Thoracic aorta (tissue), 2 donors: ENCODE measurements at regions not wholly inside any gene's neighbourhood (a gene's known extent, or its start where the extent isn't known, plus 50 kb on each side); places are given as distances from the start of the nearest gene placed in this dataset.

Source experiments
- ATAC-seq: fragments of 150-250 bp; one replicate; pipeline ENCODE4 v1.8.0; 2017; ENCODE audit warnings: low read depth; ENCODE audit not compliant: insufficient number of reproducible peaks, low FRiP score
- DNase-seq: peaks from one replicate; pipeline ENCODE4 v3.0.0-alpha.2; 2020; ENCODE audit warnings: low spot score
- H3K27ac ChIP-seq, 2 donors: fragments of 200-600 bp; sonication (generic); 1 replicate in 1 of 2; 2 replicates in 1 of 2; pipeline ENCODE4 v1.5.1; 2016; ENCODE audit warnings: mild to moderate bottlenecking in 2 of 2, moderate library complexity in 2 of 2
- H3K27me3 ChIP-seq: fragments of 200-600 bp; sonication (generic); replicated peaks from 2 replicates; pipeline ENCODE4 v1.6.0; 2016; ENCODE audit warnings: mild to moderate bottlenecking; ENCODE audit not compliant: insufficient read depth
- H3K36me3 ChIP-seq: fragments of 200-600 bp; sonication (generic); one replicate; pipeline ENCODE4 v1.5.1; 2016
- H3K4me1 ChIP-seq, 2 donors: fragments of 200-600 bp; sonication (generic); 1 replicate in 1 of 2; 2 replicates in 1 of 2; pipeline versions ENCODE4 v1.5.1 to v1.6.0; 2016; ENCODE audit warnings: low read depth in 2 of 2, mild to moderate bottlenecking in 1 of 2; ENCODE audit not compliant: control insufficient read depth in 1 of 2
- H3K4me3 ChIP-seq: fragments of 200-600 bp; sonication (generic); 2 replicates; pipeline ENCODE4 v1.5.1; 2016; ENCODE audit warnings: mild to moderate bottlenecking
- H3K9me3 ChIP-seq: fragments of 200-600 bp; sonication (generic); 2 replicates; pipeline ENCODE4 v1.5.1; 2016
- CTCF ChIP-seq: fragments of 200-600 bp; sonication (generic); IDR thresholded peaks from one replicate; pipeline ENCODE4 v1.5.1; 2019; ENCODE audit warnings: antibody characterized with exemption

GRCh38 chr21:39022863-39023693 is 160.2 kb downstream of the PSMG1 start:
- Histone ChIP-seq H3K9me3 (peaks cover 3% of the 10 kb centered on the region), H3K27me3 (no peaks in the 10 kb centered on the region), H3K4me1 (peaks cover 25 to 36% of the 10 kb centered on the region in 2 donors), H3K4me3 (peak overlapping the region; percentile 1), H3K36me3 (no peaks in the 10 kb centered on the region), H3K27ac (peak overlapping the region; percentile 83 to 89)
- DNase-seq (peak; percentile 62), ATAC-seq (peak; percentile 53)
- TF ChIP-seq CTCF = no peak

GRCh38 chr21:39022466-39022862 is 160.8 kb downstream of the PSMG1 start:
- H3K9me3 ChIP-seq = no peaks in the 10 kb centered on the region
- no peak overlapping the region for H3K4me3 ChIP-seq
- H3K27ac ChIP-seq = peak overlapping the region; percentile 83 to 89
- no peak for ATAC-seq
- no peak for DNase-seq
- TF ChIP-seq CTCF = no peak
- H3K27me3 ChIP-seq = no peaks in the 10 kb centered on the region
- peaks cover 25 to 36% of the 10 kb centered on the region in 2 donors for H3K4me1 ChIP-seq
- no peaks in the 10 kb centered on the region for H3K36me3 ChIP-seq

- Histone ChIP-seq H3K27me3 (no peaks in the 10 kb centered on the region), H3K36me3 (no peaks in the 10 kb centered on the region), H3K9me3 (no peaks in the 10 kb centered on the region), H3K27ac (peak overlapping the region; percentile 83 to 89), H3K4me1 (peaks cover 25 to 36% of the 10 kb centered on the region in 2 donors), H3K4me3 (no peak overlapping the region)
- ATAC-seq (no peak), DNase-seq (no peak)
- no peak for TF ChIP-seq CTCF
These were observed 161.2 kb downstream of the PSMG1 start for GRCh38 chr21:39022035-39022434.

- no peak for TF ChIP-seq CTCF
- peaks cover 25 to 36% of the 10 kb centered on the region in 2 donors for H3K4me1 ChIP-seq
- no peak overlapping the region for H3K4me3 ChIP-seq
- H3K9me3 ChIP-seq = no peaks in the 10 kb centered on the region
- H3K27me3 ChIP-seq = no peaks in the 10 kb centered on the region
- H3K36me3 ChIP-seq = no peaks in the 10 kb centered on the region
- peak overlapping the region; percentile 83 to 89 for H3K27ac ChIP-seq
- no peak for ATAC-seq
- no peak for DNase-seq
These were observed 161.8 kb downstream of the PSMG1 start for GRCh38 chr21:39021478-39021832.

- no peaks in the 10 kb centered on the region for H3K36me3 ChIP-seq
- ATAC-seq (no peak), DNase-seq (no peak)
- H3K27me3 ChIP-seq = no peaks in the 10 kb centered on the region
- no peaks in the 10 kb centered on the region for H3K9me3 ChIP-seq
- H3K4me1 ChIP-seq = peaks cover 25 to 36% of the 10 kb centered on the region in 2 donors
- no peak for TF ChIP-seq CTCF
- peak overlapping the region; percentile 83 to 89 for H3K27ac ChIP-seq
- no peak overlapping the region for H3K4me3 ChIP-seq
These were observed 162.3 kb downstream of the PSMG1 start for GRCh38 chr21:39020751-39021477.
